ENCODE measurements at regions not wholly inside any gene's neighbourhood (a gene's known extent, or its start where the extent isn't known, plus 50 kb on each side); places are given as distances from the start of the nearest gene placed in this dataset.

GRCh38 chr2:174692256-174692919, 71.9 kb downstream of the CHRNA1 start:
- Histone ChIP-seq H2AFZ (ENCODE audit: low read depth, low read length, poor library complexity, severe bottlenecking) (no peak overlapping the region), H3K27me3 (ENCODE audit: insufficient read depth, low read length) (peaks cover 3% of the 10 kb centered on the region; the same call in 1 of the 2 replicates), H3K9me2 (ENCODE audit: insufficient read depth) (no peaks in the 10 kb centered on the region), H3K4me1 (ENCODE audit: control insufficient read depth in 1 of 2, insufficient read depth in 2 of 2, low read length in 2 of 2) (no peaks in the 10 kb centered on the region), H3K4me2 (ENCODE audit: low read length) (no peak overlapping the region), H3K9ac (ENCODE audit: low read length) (no peak overlapping the region), H3K27ac (ENCODE audit: low read depth, low read length) (no peak overlapping the region), H3K9me3 (ENCODE audit: control insufficient read depth in 1 of 2, insufficient read depth in 1 of 2, low read depth in 1 of 2, low read length in 2 of 2) (no peaks in the 10 kb centered on the region), H3K4me3 (replicated peaks in 1 of 2; ENCODE audit: low read depth in 1 of 2, low read length in 2 of 2) (no peak overlapping the region), H3K79me2 (ENCODE audit: insufficient read depth, low read length) (no peaks in the 10 kb centered on the region), H4K20me1 (ENCODE audit: insufficient read depth) (no peaks in the 10 kb centered on the region), H3K36me3 (ENCODE audit: control insufficient read depth in 1 of 2, insufficient read depth in 2 of 2, low read length in 2 of 2) (no peaks in the 10 kb centered on the region)
- DNase-seq (ENCODE audit: low read depth, low spot score): no peak
- ChIA-PET CTCF (no interaction called here), POLR2A (no interaction called here), RAD21 (ENCODE audit: low non-redundant PET in 1 of 2, low total read pairs in 2 of 2, uncharacterized antibody in 2 of 2, unreplicated experiment in 2 of 2) (no interaction called here)
- intact Hi-C loops (cut with micrococcal nuclease): no loop called here
- BruUV-seq (replicated peaks): no TSS peak
- no peak for TF ChIP-seq ATF3 (IDR thresholded peaks at IDR 0.05)
- ATAC-seq: no peak

GRCh38 chr2:174691201-174691779, 73.0 kb downstream of the CHRNA1 start:
- Histone ChIP-seq H3K4me3 (replicated peaks in 1 of 2; ENCODE audit: low read depth in 1 of 2, low read length in 2 of 2) (no peak overlapping the region), H3K27ac (ENCODE audit: low read depth, low read length) (no peak overlapping the region), H3K27me3 (ENCODE audit: insufficient read depth, low read length) (peaks cover 3% of the 10 kb centered on the region; the same call in 1 of the 2 replicates), H3K9me3 (ENCODE audit: control insufficient read depth in 1 of 2, insufficient read depth in 1 of 2, low read depth in 1 of 2, low read length in 2 of 2) (no peaks in the 10 kb centered on the region), H2AFZ (ENCODE audit: low read depth, low read length, poor library complexity, severe bottlenecking) (no peak overlapping the region), H3K36me3 (ENCODE audit: control insufficient read depth in 1 of 2, insufficient read depth in 2 of 2, low read length in 2 of 2) (no peaks in the 10 kb centered on the region), H3K9ac (ENCODE audit: low read length) (no peak overlapping the region), H3K4me1 (ENCODE audit: control insufficient read depth in 1 of 2, insufficient read depth in 2 of 2, low read length in 2 of 2) (no peaks in the 10 kb centered on the region), H4K20me1 (ENCODE audit: insufficient read depth) (no peaks in the 10 kb centered on the region), H3K9me2 (ENCODE audit: insufficient read depth) (no peaks in the 10 kb centered on the region), H3K79me2 (ENCODE audit: insufficient read depth, low read length) (no peaks in the 10 kb centered on the region), H3K4me2 (ENCODE audit: low read length) (no peak overlapping the region)
- intact Hi-C loops (cut with micrococcal nuclease): no loop called here
- no peak for TF ChIP-seq CBX3 (IDR thresholded peaks at IDR 0.05; ENCODE audit: low read depth)
- TF ChIP-seq POLR2AphosphoS5 (IDR thresholded peaks at IDR 0.05; ENCODE audit: low read depth, low read length): no peak
- TF ChIP-seq ATF3 (IDR thresholded peaks at IDR 0.05): no peak
- TF ChIP-seq POLR2A (IDR thresholded peaks at IDR 0.05; ENCODE audit: borderline replicate concordance, extremely low read depth, insufficient read depth, insufficient read length): no peak
- no peak for TF ChIP-seq ELF1 (IDR thresholded peaks at IDR 0.05; ENCODE audit: borderline replicate concordance, low read depth)
- TF ChIP-seq CTCF (IDR thresholded peaks at IDR 0.05 in 2 of 3, conservative IDR thresholded peaks at IDR 0.05 in 1 of 3; ENCODE audit: borderline replicate concordance in 1 of 3, insufficient read depth in 1 of 3, low read depth in 2 of 3, low read length in 2 of 3): no peak
- no peak for TF ChIP-seq FOSL1 (IDR thresholded peaks at IDR 0.05; ENCODE audit: low read depth)
- no peak for TF ChIP-seq YY1 (IDR thresholded peaks at IDR 0.05; ENCODE audit: extremely low read depth, insufficient replicate concordance, low read depth, low read length)
- no peak for TF ChIP-seq MAX (IDR thresholded peaks at IDR 0.05)
- no peak for TF ChIP-seq SP1 (IDR thresholded peaks at IDR 0.05; ENCODE audit: low read depth)
- ChIA-PET CTCF (no interaction called here), RAD21 (ENCODE audit: low non-redundant PET in 1 of 2, low total read pairs in 2 of 2, uncharacterized antibody in 2 of 2, unreplicated experiment in 2 of 2) (no interaction called here), POLR2A (no interaction called here)
- no peak for ATAC-seq
- BruUV-seq (replicated peaks): no TSS peak
- DNase-seq (ENCODE audit: low read depth, low spot score): no peak
